Smooth muscle cell (in vitro differentiated cells): ENCODE measurements at regions not wholly inside any gene's neighbourhood (a gene's known extent, or its start where the extent isn't known, plus 50 kb on each side); places are given as distances from the start of the nearest gene placed in this dataset.
"Not testable (repeated sequence)": the region's sequence is repeated elsewhere in the genome, so short reads cannot be mapped to it uniquely, and the experiment has no call there.

ENCODE experiments used
- DNase-seq: peaks from one replicate; lab custom pipeline; 2025; ENCODE audit not compliant: unreplicated experiment; lab: John Stamatoyannopoulos, UW
- H2AFZ ChIP-seq: fragments of 200-600 bp; sonication (generic); 2 replicates; pipeline ENCODE4 v1.6.0; 2016; ENCODE audit warnings: antibody characterized with exemption, low read depth, mild to moderate bottlenecking
- H3F3A ChIP-seq: fragments of 200-600 bp; sonication (generic); 2 replicates; pipeline ENCODE4 v1.6.0; 2017; ENCODE audit warnings: antibody characterized with exemption, low read depth
- H3K27ac ChIP-seq: fragments of 200-600 bp; sonication (generic); 2 replicates; pipeline ENCODE4 v1.5.1; 2016; ENCODE audit warnings: low read depth, mild to moderate bottlenecking
- H3K27me3 ChIP-seq: fragments of 200-600 bp; sonication (generic); 2 replicates; pipeline ENCODE4 v1.6.1; 2016; ENCODE audit warnings: low read depth, mild to moderate bottlenecking
- H3K36me3 ChIP-seq: fragments of 200-600 bp; sonication (generic); 2 replicates; pipeline ENCODE4 v1.5.1; 2016; ENCODE audit warnings: low read depth
- H3K4me1 ChIP-seq: fragments of 200-600 bp; sonication (generic); 2 replicates; pipeline ENCODE4 v1.5.1; 2016; ENCODE audit warnings: low read depth
- H3K4me2 ChIP-seq: fragments of 200-600 bp; sonication (generic); 2 replicates; pipeline ENCODE4 v1.6.0; 2016; ENCODE audit warnings: mild to moderate bottlenecking
- H3K4me3 ChIP-seq: fragments of 200-600 bp; sonication (generic); 2 replicates; pipeline ENCODE4 v1.5.1; 2016; ENCODE audit warnings: mild to moderate bottlenecking
- H3K79me2 ChIP-seq: fragments of 200-600 bp; sonication (generic); 2 replicates; pipeline ENCODE4 v1.6.0; 2016; ENCODE audit warnings: low read depth, mild to moderate bottlenecking
- H3K9ac ChIP-seq: fragments of 200-600 bp; sonication (generic); 2 replicates; pipeline ENCODE4 v1.6.0; 2016; ENCODE audit warnings: low read depth
- H3K9me3 ChIP-seq: fragments of 200-600 bp; sonication (generic); replicated peaks from 2 replicates; pipeline ENCODE4 v1.5.1; 2016; ENCODE audit warnings: low read depth
- H4K20me1 ChIP-seq: fragments of 200-600 bp; sonication (generic); 2 replicates; pipeline ENCODE4 v1.6.0; 2016; ENCODE audit warnings: low read depth
- CTCF ChIP-seq: fragments of 200-600 bp; sonication (generic); IDR thresholded peaks from 2 replicates; pipeline ENCODE4 v1.5.1; 2017; ENCODE audit warnings: borderline replicate concordance, mild to moderate bottlenecking, antibody characterized with exemption; ENCODE audit not compliant: insufficient read depth, poor library complexity, severe bottlenecking
- WGBS: methylation state at CpG from one replicate; pipeline ENCODE4 v1.1.7; 2016; ENCODE audit warnings: low lambda C conversion rate; 5-methylcytosine and 5-hydroxymethylcytosine counted together

GRCh38 chr1:176323472-176323871 is 116.4 kb upstream of the COP1 start:
- Histone ChIP-seq H3K79me2 (no peaks in the 10 kb centered on the region), H3K9me3 (no peaks in the 10 kb centered on the region), H3K36me3 (no peaks in the 10 kb centered on the region), H3K4me3 (no peak overlapping the region), H3K27me3 (no peaks in the 10 kb centered on the region), H3F3A (no peaks in the 10 kb centered on the region), H2AFZ (no peak overlapping the region), H3K4me1 (no peaks in the 10 kb centered on the region), H4K20me1 (no peaks in the 10 kb centered on the region), H3K27ac (no peak overlapping the region), H3K9ac (no peak overlapping the region), H3K4me2 (no peak overlapping the region)
- no peak for TF ChIP-seq CTCF
- DNase-seq: no peak
- WGBS: 89% methylated on average over 3 of the region's 3 CpGs

- Histone ChIP-seq H3K27ac (no peak overlapping the region), H3K79me2 (no peaks in the 10 kb centered on the region), H3K9me3 (no peaks in the 10 kb centered on the region), H3K4me3 (no peak overlapping the region), H3K27me3 (no peaks in the 10 kb centered on the region), H3F3A (no peaks in the 10 kb centered on the region), H3K36me3 (no peaks in the 10 kb centered on the region), H3K9ac (no peak overlapping the region), H3K4me2 (no peak overlapping the region), H4K20me1 (no peaks in the 10 kb centered on the region), H2AFZ (no peak overlapping the region), H3K4me1 (no peaks in the 10 kb centered on the region)
- no peak for TF ChIP-seq CTCF
- no peak for DNase-seq
- 74% methylated on average over 3 of the region's 3 CpGs for WGBS
Observed at GRCh38 chr1:176315519-176316220, 108.6 kb upstream of the COP1 start.

GRCh38 chr1:176296602-176297001 is 89.5 kb upstream of the COP1 start:
- H3K4me3 ChIP-seq, H3K27ac ChIP-seq: not testable (repeated sequence)

GRCh38 chr1:176285996-176286395 is 78.9 kb upstream of the COP1 start:
- H3K27ac ChIP-seq: no peak overlapping the region
- H3K9me3 ChIP-seq: no peaks in the 10 kb centered on the region
- H3K4me3 ChIP-seq: no peak overlapping the region
- no peak for TF ChIP-seq CTCF
- no peaks in the 10 kb centered on the region for H3K79me2 ChIP-seq
- no peaks in the 10 kb centered on the region for H3K27me3 ChIP-seq
- no peak overlapping the region for H3K9ac ChIP-seq
- WGBS: 79% methylated on average over 3 of the region's 3 CpGs
- H2AFZ ChIP-seq: no peak overlapping the region
- no peaks in the 10 kb centered on the region for H3F3A ChIP-seq
- no peaks in the 10 kb centered on the region for H4K20me1 ChIP-seq
- H3K4me2 ChIP-seq: no peak overlapping the region
- H3K36me3 ChIP-seq: no peaks in the 10 kb centered on the region
- no peaks in the 10 kb centered on the region for H3K4me1 ChIP-seq
- DNase-seq: no peak

More at GRCh38 chr1:176296602-176297001, 89.5 kb upstream of the COP1 start:
- H3K4me1 ChIP-seq, H3K36me3 ChIP-seq, H4K20me1 ChIP-seq, H3K9ac ChIP-seq, H3K79me2 ChIP-seq, DNase-seq, H3K27me3 ChIP-seq, H3K4me2 ChIP-seq, H3K9me3 ChIP-seq, H3F3A ChIP-seq, H2AFZ ChIP-seq: not testable (repeated sequence)
- 87% methylated on average over 6 of the region's 6 CpGs for WGBS
